H9 (cell line): ENCODE measurements at regions not wholly inside any gene's neighbourhood (a gene's known extent, or its start where the extent isn't known, plus 50 kb on each side); places are given as distances from the start of the nearest gene placed in this dataset.

Experiments used
- DNase-seq: peaks from one replicate; pipeline ENCODE4 v3.0.0-alpha.2; 2017
- H2AFZ ChIP-seq: one replicate; pipeline ENCODE4 v1.6.1; 2013; ENCODE audit warnings: mild to moderate bottlenecking, low read length, control low read depth, moderate library complexity
- H2AK5ac ChIP-seq: 2 replicates; pipeline ENCODE4 v1.6.1; 2013; ENCODE audit warnings: low read length, control low read depth, mixed read lengths; ENCODE audit not compliant: insufficient read length
- H2BK120ac ChIP-seq: one replicate; pipeline ENCODE4 v1.6.1; 2013; ENCODE audit warnings: low read depth, mild to moderate bottlenecking, low read length, control low read depth, inconsistent platforms; ENCODE audit not compliant: poor library complexity, severe bottlenecking
- H2BK12ac ChIP-seq: 2 replicates; pipeline ENCODE4 v1.6.1; 2013; ENCODE audit warnings: low read length, control low read depth, mixed read lengths, low read depth; ENCODE audit not compliant: insufficient read length
- H2BK15ac ChIP-seq: 2 replicates; pipeline ENCODE4 v1.6.1; 2013; ENCODE audit warnings: low read depth, low read length, control low read depth
- H2BK20ac ChIP-seq: one replicate; pipeline ENCODE4 v1.6.1; 2013; ENCODE audit warnings: low read depth, mild to moderate bottlenecking, low read length, control low read depth, inconsistent platforms; ENCODE audit not compliant: poor library complexity, severe bottlenecking
- H2BK5ac ChIP-seq: 2 replicates; pipeline ENCODE4 v1.6.1; 2013; ENCODE audit warnings: low read length, control low read depth, mixed read lengths; ENCODE audit not compliant: insufficient read length
- H3K14ac ChIP-seq: 2 replicates; pipeline ENCODE4 v1.6.1; 2013; ENCODE audit warnings: low read length, control low read depth; ENCODE audit not compliant: insufficient read depth
- H3K18ac ChIP-seq: 2 replicates; pipeline ENCODE4 v1.6.1; 2013; ENCODE audit warnings: low read depth, mild to moderate bottlenecking, mixed read lengths, low read length, control low read depth; ENCODE audit not compliant: insufficient read length
- H3K23ac ChIP-seq: 2 replicates; pipeline ENCODE4 v1.6.1; 2013; ENCODE audit warnings: low read length, control low read depth, mixed read lengths, low read depth; ENCODE audit not compliant: insufficient read length
- H3K23me2 ChIP-seq: 2 replicates; pipeline ENCODE4 v1.6.1; 2013; ENCODE audit warnings: low read depth, mild to moderate bottlenecking, mixed read lengths, low read length, control low read depth; ENCODE audit not compliant: insufficient read length, poor library complexity, severe bottlenecking
- H3K27ac ChIP-seq: 2 replicates; pipeline ENCODE4 v1.5.1; 2013; ENCODE audit warnings: low read length, control low read depth, mixed read lengths, low read depth; ENCODE audit not compliant: insufficient read length
- H3K27me3 ChIP-seq: 2 replicates; pipeline ENCODE4 v1.6.1; 2013; ENCODE audit warnings: low read length, control low read depth, inconsistent platforms; ENCODE audit not compliant: insufficient read depth
- H3K4ac ChIP-seq: 2 replicates; pipeline ENCODE4 v1.6.1; 2013; ENCODE audit warnings: low read depth, mild to moderate bottlenecking, control low read depth, inconsistent platforms, low read length, moderate library complexity
- H3K4me1 ChIP-seq: 2 replicates; pipeline ENCODE4 v1.6.1; 2013; ENCODE audit warnings: low read length, control low read depth, inconsistent platforms; ENCODE audit not compliant: insufficient read depth
- H3K4me2 ChIP-seq: 2 replicates; pipeline ENCODE4 v1.6.1; 2013; ENCODE audit warnings: low read length, control low read depth, mixed read lengths; ENCODE audit not compliant: insufficient read length, insufficient read depth
- H3K56ac ChIP-seq: 2 replicates; pipeline ENCODE4 v1.6.1; 2013; ENCODE audit warnings: low read depth, mild to moderate bottlenecking, mixed read lengths, low read length, control low read depth; ENCODE audit not compliant: insufficient read length
- H3K79me1 ChIP-seq: 2 replicates; pipeline ENCODE4 v1.6.1; 2013; ENCODE audit warnings: low read depth, mild to moderate bottlenecking, moderate library complexity, low read length, control low read depth, inconsistent platforms; ENCODE audit not compliant: insufficient read depth, poor library complexity, severe bottlenecking
- H3K79me2 ChIP-seq: 2 replicates; pipeline ENCODE4 v1.6.1; 2013; ENCODE audit warnings: low read length, control low read depth, inconsistent platforms; ENCODE audit not compliant: insufficient read depth
- H3K9ac ChIP-seq: 2 replicates; pipeline ENCODE4 v1.6.1; 2013; ENCODE audit warnings: low read length, control low read depth, mixed read lengths; ENCODE audit not compliant: insufficient read length; ENCODE audit errors: extremely low read depth
- H3K9me3 ChIP-seq: one replicate; pipeline ENCODE4 v1.6.1; 2013; ENCODE audit warnings: low read depth, low read length, inconsistent platforms; ENCODE audit not compliant: control insufficient read depth
- H3T11ph ChIP-seq: one replicate; pipeline ENCODE4 v1.6.1; 2013; ENCODE audit warnings: mild to moderate bottlenecking, low read length, control low read depth, inconsistent platforms
- H4K20me1 ChIP-seq: one replicate; pipeline ENCODE4 v1.6.1; 2013; ENCODE audit not compliant: control insufficient read depth, insufficient read length, insufficient read depth
- H4K5ac ChIP-seq: 2 replicates; pipeline ENCODE4 v1.6.1; 2013; ENCODE audit warnings: low read depth, mild to moderate bottlenecking, mixed read lengths, low read length, control low read depth; ENCODE audit not compliant: insufficient read length
- H4K8ac ChIP-seq: replicated peaks from 2 replicates; pipeline ENCODE4 v1.6.1; 2013; ENCODE audit warnings: low read length, control low read depth, mixed read lengths, low read depth; ENCODE audit not compliant: insufficient read length
- H4K91ac ChIP-seq: 2 replicates; pipeline ENCODE4 v1.6.1; 2013; ENCODE audit warnings: low read depth, mild to moderate bottlenecking, moderate library complexity, mixed read lengths, low read length, control low read depth; ENCODE audit not compliant: insufficient read length
- H3K27ac Mint-ChIP-seq, 3 experiments: 2 replicates in 2 of 3; 3 replicates in 1 of 3; pipeline ENCODE4 v1.8.0; 2020 to 2021; ENCODE audit warnings: mixed read lengths in 3 of 3, mild to moderate bottlenecking in 1 of 3, moderate library complexity in 1 of 3
- H3K27me3 Mint-ChIP-seq: 2 replicates; pipeline ENCODE4 v1.8.0; 2021; ENCODE audit warnings: low read depth, mild to moderate bottlenecking, moderate library complexity, mixed read lengths
- H3K36me3 Mint-ChIP-seq, 3 experiments: 2 replicates in 2 of 3; 3 replicates in 1 of 3; pipeline ENCODE4 v1.8.0; 2020 to 2021; ENCODE audit warnings: low read depth in 3 of 3, mixed read lengths in 3 of 3; ENCODE audit not compliant: insufficient read depth in 1 of 3
- H3K4me1 Mint-ChIP-seq, 2 experiments: 2 replicates each; pipeline ENCODE4 v1.8.0; 2020; ENCODE audit warnings: mixed read lengths in 2 of 2
- H3K4me3 Mint-ChIP-seq, 2 experiments: 2 replicates in 1 of 2; 3 replicates in 1 of 2; pipeline ENCODE4 v1.8.0; 2020 to 2021; ENCODE audit warnings: mild to moderate bottlenecking in 2 of 2, mixed read lengths in 2 of 2, moderate library complexity in 1 of 2
- H3K9me3 Mint-ChIP-seq, 2 experiments: 2 replicates in 1 of 2; 3 replicates in 1 of 2; pipeline ENCODE4 v1.8.0; 2020; ENCODE audit warnings: mild to moderate bottlenecking in 2 of 2, mixed read lengths in 2 of 2, moderate library complexity in 1 of 2
- WGBS: extraction: QIAGEN DNeasy Blood & Tissue Kit; methylation state at CpG from one replicate; pipeline ENCODE4 v1.1.7; 2013; ENCODE audit warnings: missing lambda C conversion rate, low lambda C conversion rate, mixed read lengths; ENCODE audit not compliant: insufficient read length; ENCODE audit errors: extremely low coverage; 5-methylcytosine and 5-hydroxymethylcytosine counted together
- TF ChIP-seq, protein P1 (sequence below): fragments of 200-600 bp; sonication (generic); conservative IDR thresholded peaks from 3 replicates; pipeline ENCODE4 v1.8.0; 2021; ENCODE audit warnings: antibody characterized with exemption, mild to moderate bottlenecking

GRCh38 chr10:46228563-46229071 is 58.2 kb upstream of the ANTXRL start:
- Histone ChIP-seq H3T11ph (no peak overlapping the region), H3K23me2 (no peaks in the 10 kb centered on the region), H4K8ac (no peak overlapping the region), H3K79me1 (no peaks in the 10 kb centered on the region), H4K20me1 (no peaks in the 10 kb centered on the region), H2BK12ac (no peak overlapping the region), H2BK15ac (no peak overlapping the region), H3K4me2 (no peak overlapping the region), H3K79me2 (no peaks in the 10 kb centered on the region), H3K27ac (no peak overlapping the region), H2BK20ac (no peak overlapping the region), H4K5ac (no peak overlapping the region), H3K27me3 (no peaks in the 10 kb centered on the region), H3K9ac (no peak overlapping the region), H4K91ac (no peak overlapping the region), H3K14ac (no peak overlapping the region), H2AFZ (no peak overlapping the region), H2BK120ac (no peak overlapping the region), H3K4me1 (no peaks in the 10 kb centered on the region), H3K23ac (no peak overlapping the region), H3K18ac (no peak overlapping the region), H3K56ac (no peak overlapping the region), H3K4ac (no peak overlapping the region), H2BK5ac (no peak overlapping the region), H3K9me3 (no peaks in the 10 kb centered on the region), H2AK5ac (no peak overlapping the region)
- Mint-ChIP-seq H3K9me3 (no peaks in the 10 kb centered on the region; a peak in 2 of 5 replicates), H3K27me3 (no peaks in the 10 kb centered on the region), H3K4me1 (peaks cover 7 to 10% of the 10 kb centered on the region in 2 experiments; a peak in 1 of 4 replicates), H3K36me3 (no peaks in the 10 kb centered on the region; a peak in 1 of 7 replicates), H3K4me3 (no peak overlapping the region), H3K27ac (no peak overlapping the region)
- TF ChIP-seq, protein P1, sequence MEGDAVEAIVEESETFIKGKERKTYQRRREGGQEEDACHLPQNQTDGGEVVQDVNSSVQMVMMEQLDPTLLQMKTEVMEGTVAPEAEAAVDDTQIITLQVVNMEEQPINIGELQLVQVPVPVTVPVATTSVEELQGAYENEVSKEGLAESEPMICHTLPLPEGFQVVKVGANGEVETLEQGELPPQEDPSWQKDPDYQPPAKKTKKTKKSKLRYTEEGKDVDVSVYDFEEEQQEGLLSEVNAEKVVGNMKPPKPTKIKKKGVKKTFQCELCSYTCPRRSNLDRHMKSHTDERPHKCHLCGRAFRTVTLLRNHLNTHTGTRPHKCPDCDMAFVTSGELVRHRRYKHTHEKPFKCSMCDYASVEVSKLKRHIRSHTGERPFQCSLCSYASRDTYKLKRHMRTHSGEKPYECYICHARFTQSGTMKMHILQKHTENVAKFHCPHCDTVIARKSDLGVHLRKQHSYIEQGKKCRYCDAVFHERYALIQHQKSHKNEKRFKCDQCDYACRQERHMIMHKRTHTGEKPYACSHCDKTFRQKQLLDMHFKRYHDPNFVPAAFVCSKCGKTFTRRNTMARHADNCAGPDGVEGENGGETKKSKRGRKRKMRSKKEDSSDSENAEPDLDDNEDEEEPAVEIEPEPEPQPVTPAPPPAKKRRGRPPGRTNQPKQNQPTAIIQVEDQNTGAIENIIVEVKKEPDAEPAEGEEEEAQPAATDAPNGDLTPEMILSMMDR = peak; percentile 76
- no CpG with 5 or more reads among the region's 7 CpGs for WGBS
- peak; percentile 80 for DNase-seq
